HG03432 (cell line): ENCODE measurements at regions not wholly inside any gene's neighbourhood (a gene's known extent, or its start where the extent isn't known, plus 50 kb on each side); places are given as distances from the start of the nearest gene placed in this dataset.

Experiments
- ATAC-seq: cut with Tn5 transposase; IDR thresholded peaks from one replicate; pipeline ENCODE4 v1.9.1; 2021; ENCODE audit warnings: mild to moderate bottlenecking, moderate library complexity; ENCODE audit not compliant: unreplicated experiment

GRCh38 chr7:123401295-123401694 lies 133.1 kb downstream of the IQUB start:
- ATAC-seq = no peak

- ATAC-seq = no peak
Observed at GRCh38 chr7:123400196-123400595, 134.2 kb downstream of the IQUB start.

GRCh38 chr7:123398921-123399320 lies 135.5 kb downstream of the IQUB start:
- no peak for ATAC-seq

- no peak for ATAC-seq
Observed at GRCh38 chr7:123397746-123398338, 136.6 kb downstream of the IQUB start.

GRCh38 chr7:123393623-123394022 lies 140.8 kb downstream of the IQUB start:
- no peak for ATAC-seq

- no peak for ATAC-seq
Observed at GRCh38 chr7:123372368-123372767, 162.0 kb downstream of the IQUB start.

GRCh38 chr7:123367484-123368122 lies 166.8 kb downstream of the IQUB start:
- ATAC-seq = peak; percentile 88

- ATAC-seq = no peak
Observed at GRCh38 chr7:123367031-123367430, 167.3 kb upstream of the SLC13A1 start.

GRCh38 chr7:123366626-123367025 lies 166.9 kb upstream of the SLC13A1 start:
- no peak for ATAC-seq

- ATAC-seq = no peak
Observed at GRCh38 chr7:123360631-123361030, 160.9 kb upstream of the SLC13A1 start.

GRCh38 chr7:123355576-123356190 lies 155.9 kb upstream of the SLC13A1 start:
- ATAC-seq = peak; percentile 68

GRCh38 chr7:123352973-123353372 lies 153.2 kb upstream of the SLC13A1 start:
- no peak for ATAC-seq

- peak; percentile 46 for ATAC-seq
Observed at GRCh38 chr7:123351516-123352505, 152.0 kb upstream of the SLC13A1 start.

GRCh38 chr7:123351027-123351426 lies 151.3 kb upstream of the SLC13A1 start:
- peak; percentile 10 for ATAC-seq

- no peak for ATAC-seq
Observed at GRCh38 chr7:123348690-123349089, 148.9 kb upstream of the SLC13A1 start.

GRCh38 chr7:123346766-123347165 lies 147.0 kb upstream of the SLC13A1 start:
- ATAC-seq = no peak

GRCh38 chr7:123343611-123344010 lies 143.8 kb upstream of the SLC13A1 start:
- ATAC-seq = no peak

- no peak for ATAC-seq
Observed at GRCh38 chr7:123341102-123341501, 141.3 kb upstream of the SLC13A1 start.

- ATAC-seq = no peak
Observed at GRCh38 chr7:123338688-123339087, 138.9 kb upstream of the SLC13A1 start.

GRCh38 chr7:123329988-123330643 lies 130.3 kb upstream of the SLC13A1 start:
- ATAC-seq = no peak

- ATAC-seq = no peak
Observed at GRCh38 chr7:123327661-123328060, 127.9 kb upstream of the SLC13A1 start.
